ENCODE measurements at regions not wholly inside any gene's neighbourhood (a gene's known extent, or its start where the extent isn't known, plus 50 kb on each side); places are given as distances from the start of the nearest gene placed in this dataset.

DNA sequence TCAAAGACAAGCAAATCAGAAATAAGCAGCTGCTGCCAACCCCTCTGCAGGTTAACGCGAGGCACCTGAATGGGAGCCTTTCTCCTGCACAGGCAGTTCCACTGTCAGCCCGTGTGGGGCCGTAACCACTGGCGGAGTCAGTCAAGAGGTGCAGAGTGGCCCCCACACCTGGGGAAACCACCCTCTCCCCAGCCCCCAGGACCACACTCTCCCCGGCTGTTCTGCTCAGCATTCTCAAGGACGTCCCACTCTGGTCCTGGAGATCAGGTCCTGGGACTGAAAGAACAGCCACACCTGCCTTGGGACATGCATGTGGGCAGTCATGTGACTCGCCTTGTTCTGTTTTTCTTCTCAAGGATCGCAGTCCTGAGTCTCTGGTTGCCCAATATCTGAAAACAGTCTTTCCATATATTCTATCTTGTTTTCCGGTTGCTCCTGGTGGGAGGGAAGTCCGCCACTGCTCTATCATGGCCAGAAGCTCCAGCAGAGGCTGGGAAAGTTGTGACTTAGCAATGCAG lies 252.5 kb downstream of the PTPRU start:
- TF ChIP-seq, protein P1, sequence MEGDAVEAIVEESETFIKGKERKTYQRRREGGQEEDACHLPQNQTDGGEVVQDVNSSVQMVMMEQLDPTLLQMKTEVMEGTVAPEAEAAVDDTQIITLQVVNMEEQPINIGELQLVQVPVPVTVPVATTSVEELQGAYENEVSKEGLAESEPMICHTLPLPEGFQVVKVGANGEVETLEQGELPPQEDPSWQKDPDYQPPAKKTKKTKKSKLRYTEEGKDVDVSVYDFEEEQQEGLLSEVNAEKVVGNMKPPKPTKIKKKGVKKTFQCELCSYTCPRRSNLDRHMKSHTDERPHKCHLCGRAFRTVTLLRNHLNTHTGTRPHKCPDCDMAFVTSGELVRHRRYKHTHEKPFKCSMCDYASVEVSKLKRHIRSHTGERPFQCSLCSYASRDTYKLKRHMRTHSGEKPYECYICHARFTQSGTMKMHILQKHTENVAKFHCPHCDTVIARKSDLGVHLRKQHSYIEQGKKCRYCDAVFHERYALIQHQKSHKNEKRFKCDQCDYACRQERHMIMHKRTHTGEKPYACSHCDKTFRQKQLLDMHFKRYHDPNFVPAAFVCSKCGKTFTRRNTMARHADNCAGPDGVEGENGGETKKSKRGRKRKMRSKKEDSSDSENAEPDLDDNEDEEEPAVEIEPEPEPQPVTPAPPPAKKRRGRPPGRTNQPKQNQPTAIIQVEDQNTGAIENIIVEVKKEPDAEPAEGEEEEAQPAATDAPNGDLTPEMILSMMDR (optimal IDR thresholded peaks at IDR 0.05 in 1 of 3, IDR thresholded peaks at IDR 0.05 in 1 of 3, conservative IDR thresholded peaks at IDR 0.05 in 1 of 3; ENCODE audit: extremely low read depth in 1 of 3, insufficient read depth in 2 of 3, low read length in 3 of 3) = no peak
- TF ChIP-seq EZH2 (IDR thresholded peaks at IDR 0.05; ENCODE audit: low read length) = no peak

All from keratinocyte (primary cell).